ENCODE measurements at regions not wholly inside any gene's neighbourhood (a gene's known extent, or its start where the extent isn't known, plus 50 kb on each side); places are given as distances from the start of the nearest gene placed in this dataset.

DNA sequence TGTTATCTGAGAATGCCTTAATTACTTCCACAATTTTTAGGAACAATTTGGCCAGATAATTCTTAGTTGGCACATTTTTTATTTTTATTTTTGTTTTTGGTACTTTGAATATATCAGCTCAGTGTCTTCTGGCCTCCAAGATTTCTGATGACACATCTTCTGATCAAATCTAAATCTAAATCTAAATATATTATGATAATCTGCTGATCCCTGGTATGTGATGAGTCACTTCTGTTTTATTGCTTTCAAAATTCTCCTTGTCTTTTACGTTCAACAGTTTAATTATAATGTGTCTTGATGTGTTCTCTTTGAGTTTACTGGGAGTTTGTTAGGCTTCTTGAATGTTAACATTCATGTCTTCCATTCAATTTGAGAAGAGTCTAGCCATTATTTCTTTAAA, 436.8 kb downstream of the CDH9 start:
- H3K27ac Mint-ChIP-seq: no peak overlapping the region
- H3K36me3 Mint-ChIP-seq (ENCODE audit: low read depth): no peaks in the 10 kb centered on the region
- DNase-seq: no peak
- no peaks in the 10 kb centered on the region for H3K9me3 ChIP-seq (ENCODE audit: control insufficient read depth, low read length)
- H3K4me3 Mint-ChIP-seq: no peak overlapping the region
- no peak overlapping the region for H3K4me3 ChIP-seq (ENCODE audit: low read length)
- no peaks in the 10 kb centered on the region for H3K9me3 Mint-ChIP-seq
- no peak for TF ChIP-seq CTCF (conservative IDR thresholded peaks at IDR 0.05)
- H3K27ac ChIP-seq (ENCODE audit: low read depth, low read length): no peak overlapping the region
- 83% methylated on average over 1 of the region's 1 CpG; no CpG with 5 or more reads in 1 of the 2 experiments for WGBS, 2 experiments (ENCODE audit: insufficient coverage in 1 of 2, insufficient read length in 1 of 2)
- H3K4me1 ChIP-seq (ENCODE audit: control insufficient read depth, insufficient read depth, low read length): no peaks in the 10 kb centered on the region
- H3K4me1 Mint-ChIP-seq: no peaks in the 10 kb centered on the region
- H3K27me3 Mint-ChIP-seq (ENCODE audit: insufficient read depth): no peaks in the 10 kb centered on the region
- no peaks in the 10 kb centered on the region for H3K27me3 ChIP-seq (ENCODE audit: control insufficient read depth, insufficient read depth, low read length, poor library complexity, severe bottlenecking)
- H3K36me3 ChIP-seq (ENCODE audit: control insufficient read depth, insufficient read depth, low read length): no peaks in the 10 kb centered on the region
- no peak overlapping the region for H3K9ac ChIP-seq (ENCODE audit: extremely low read depth, low read length, poor library complexity, severe bottlenecking)

GRCh38 chr5:26582350-26583045, 455.9 kb downstream of the CDH9 start:
- H3K27me3 ChIP-seq (ENCODE audit: control insufficient read depth, insufficient read depth, low read length, poor library complexity, severe bottlenecking): no peaks in the 10 kb centered on the region
- WGBS, 2 experiments (ENCODE audit: insufficient coverage in 1 of 2, insufficient read length in 1 of 2): 90% methylated on average over 1 of the region's 1 CpG; no CpG with 5 or more reads in 1 of the 2 experiments
- no peak for TF ChIP-seq CTCF (conservative IDR thresholded peaks at IDR 0.05)
- H3K4me1 ChIP-seq (ENCODE audit: control insufficient read depth, insufficient read depth, low read length): no peaks in the 10 kb centered on the region
- no peaks in the 10 kb centered on the region for H3K9me3 ChIP-seq (ENCODE audit: control insufficient read depth, low read length)
- H3K36me3 ChIP-seq (ENCODE audit: control insufficient read depth, insufficient read depth, low read length): no peaks in the 10 kb centered on the region
- Mint-ChIP-seq H3K4me3 (no peak overlapping the region), H3K9me3 (no peaks in the 10 kb centered on the region), H3K4me1 (no peaks in the 10 kb centered on the region), H3K27ac (no peak overlapping the region), H3K27me3 (ENCODE audit: insufficient read depth) (no peaks in the 10 kb centered on the region), H3K36me3 (ENCODE audit: low read depth) (no peaks in the 10 kb centered on the region)
- no peak overlapping the region for H3K9ac ChIP-seq (ENCODE audit: extremely low read depth, low read length, poor library complexity, severe bottlenecking)
- no peak overlapping the region for H3K27ac ChIP-seq (ENCODE audit: low read depth, low read length)
- no peak overlapping the region for H3K4me3 ChIP-seq (ENCODE audit: low read length)
- DNase-seq: no peak

DNA sequence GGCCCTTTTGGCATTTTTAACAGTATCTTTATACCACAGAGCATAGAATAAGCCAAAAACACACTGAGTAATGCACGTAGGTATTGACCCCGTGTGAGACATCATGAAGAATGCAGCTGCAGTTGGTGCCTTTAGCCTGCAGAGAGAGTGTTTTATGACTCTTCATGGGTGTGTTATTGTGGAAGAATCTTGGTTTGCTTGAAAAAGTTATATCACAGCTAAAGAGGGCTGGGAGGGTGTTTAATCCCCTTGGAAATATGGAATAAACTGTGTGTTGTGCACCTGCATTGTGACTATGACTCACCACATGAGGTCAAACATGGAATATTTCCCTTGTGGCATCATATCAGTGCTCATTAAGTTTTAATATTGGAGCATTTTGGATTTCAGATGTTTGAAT, 458.7 kb downstream of the CDH9 start:
- H3K27me3 Mint-ChIP-seq (ENCODE audit: insufficient read depth): no peaks in the 10 kb centered on the region
- Histone ChIP-seq H3K9ac (ENCODE audit: extremely low read depth, low read length, poor library complexity, severe bottlenecking) (no peak overlapping the region), H3K4me3 (ENCODE audit: low read length) (no peak overlapping the region), H3K4me1 (ENCODE audit: control insufficient read depth, insufficient read depth, low read length) (no peaks in the 10 kb centered on the region), H3K27ac (ENCODE audit: low read depth, low read length) (no peak overlapping the region), H3K36me3 (ENCODE audit: control insufficient read depth, insufficient read depth, low read length) (no peaks in the 10 kb centered on the region), H3K9me3 (ENCODE audit: control insufficient read depth, low read length) (no peaks in the 10 kb centered on the region), H3K27me3 (ENCODE audit: control insufficient read depth, insufficient read depth, low read length, poor library complexity, severe bottlenecking) (no peaks in the 10 kb centered on the region)
- no peaks in the 10 kb centered on the region for H3K36me3 Mint-ChIP-seq (ENCODE audit: low read depth)
- H3K27ac Mint-ChIP-seq: no peak overlapping the region
- H3K4me3 Mint-ChIP-seq: no peak overlapping the region
- 93 to 100% methylated on average over 2 of the region's 2 CpGs for WGBS, 2 experiments (ENCODE audit: insufficient coverage in 1 of 2, insufficient read length in 1 of 2)
- no peaks in the 10 kb centered on the region for H3K9me3 Mint-ChIP-seq
- no peaks in the 10 kb centered on the region for H3K4me1 Mint-ChIP-seq
- no peak for DNase-seq
- no peak for TF ChIP-seq CTCF (conservative IDR thresholded peaks at IDR 0.05)

All from endodermal cell (in vitro differentiated cells).